Right hindlimb (tissue), 1 donor: ENCODE measurements at regions not wholly inside any gene's neighbourhood (a gene's known extent, or its start where the extent isn't known, plus 50 kb on each side); places are given as distances from the start of the nearest gene placed in this dataset.
A peak's percentile ranks its signal among the peaks of the same experiment; 100 is the strongest.
"Not testable (repeated sequence)": the region's sequence is repeated elsewhere in the genome, so short reads cannot be mapped to it uniquely, and the experiment has no call there.

ENCODE experiments used
- DNase-seq: peaks from one replicate; pipeline ENCODE4 v3.0.0-alpha.2; 2018

DNA sequence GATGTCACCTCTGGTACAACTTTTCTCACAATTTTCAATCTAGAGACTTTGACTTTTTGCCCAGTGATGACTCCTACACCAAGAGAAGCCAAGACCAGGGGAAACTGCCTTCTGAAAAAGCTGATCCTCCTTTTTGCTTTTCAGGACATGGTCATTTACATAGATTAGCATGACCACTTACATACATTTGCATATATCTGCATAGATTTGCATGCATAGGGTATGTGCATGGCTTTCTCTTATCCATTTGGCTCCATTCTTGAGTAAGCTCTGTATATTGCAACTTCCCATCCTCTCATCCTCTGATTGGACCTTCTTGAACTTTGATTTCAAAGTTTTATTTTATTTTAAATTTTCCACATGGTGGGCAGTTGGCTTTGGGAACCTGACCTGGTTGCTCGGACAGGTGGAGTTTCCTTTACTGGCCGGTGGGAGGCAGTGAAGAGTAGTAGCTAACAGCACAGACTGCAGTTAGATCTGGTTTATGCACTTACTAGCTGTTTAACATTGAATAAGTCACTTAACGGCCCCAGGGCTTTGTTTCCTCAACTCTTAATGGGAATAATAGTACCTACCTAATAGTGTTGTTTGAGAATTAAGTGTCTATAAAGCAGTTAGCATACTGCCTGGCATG is 92.9 kb downstream of the GPR139 start:
- DNase-seq = no peak

- no peak for DNase-seq
Observed at GRCh38 chr16:19979638-19980037, 94.1 kb downstream of the GPR139 start.

- DNase-seq = no peak
Observed at GRCh38 chr16:19974607-19975006, 90.0 kb upstream of the GPRC5B start.

DNA sequence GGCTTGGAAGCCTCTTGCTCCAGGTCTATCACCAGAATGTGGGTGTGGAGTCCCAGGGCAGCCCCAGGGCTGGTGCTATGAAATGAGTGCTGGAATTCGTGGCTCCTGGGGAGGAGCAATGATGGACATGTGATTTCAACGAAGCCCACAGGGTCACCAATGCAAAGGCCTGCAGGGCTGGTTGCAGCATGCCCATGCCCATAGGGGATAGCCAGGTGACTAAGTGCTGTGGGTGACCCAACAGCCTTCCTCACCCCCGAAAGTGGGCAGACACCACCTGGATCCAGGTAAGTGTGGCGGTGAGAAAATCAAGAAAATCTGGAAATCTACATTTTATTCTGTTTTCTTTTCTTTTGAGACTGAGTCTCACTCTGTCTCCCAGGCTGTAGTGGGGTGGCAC is 87.5 kb upstream of the GPRC5B start:
- no peak for DNase-seq

DNA sequence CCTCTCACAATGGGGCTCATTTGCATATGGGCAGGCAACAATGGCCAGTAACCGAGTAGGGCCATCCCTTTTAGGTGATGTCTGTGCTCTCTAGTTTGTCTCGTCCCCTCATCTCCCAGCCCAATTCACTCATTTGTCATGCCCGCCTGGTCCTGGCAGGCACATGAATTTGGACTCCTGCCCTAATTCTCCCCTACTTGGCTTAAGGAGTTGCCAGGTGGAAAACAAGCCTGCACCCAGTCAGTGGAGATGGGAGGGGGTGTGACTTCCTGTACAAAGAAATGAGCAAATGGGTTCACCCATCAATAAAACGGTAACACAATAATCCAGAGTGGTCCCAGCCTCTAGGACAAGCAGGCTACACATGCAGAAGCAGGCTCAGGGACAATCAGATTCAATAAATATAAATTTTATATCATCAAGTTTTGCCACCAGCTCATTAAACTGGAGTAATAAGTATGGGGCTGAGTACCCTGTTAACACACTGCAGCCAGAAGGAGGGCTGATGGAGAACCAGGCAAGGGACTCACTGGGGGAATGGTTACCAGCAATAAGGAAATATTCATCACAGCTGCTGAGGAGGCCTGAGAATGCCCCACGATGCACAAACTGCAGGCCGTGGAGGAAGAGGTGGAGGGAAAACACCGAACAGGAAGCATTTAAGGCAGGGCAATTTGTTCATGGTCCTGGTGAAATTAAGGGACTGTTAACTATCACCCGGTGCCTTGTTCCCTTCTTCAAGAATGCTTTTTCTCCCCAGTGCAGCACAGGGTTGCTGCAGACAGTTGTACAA is 84.4 kb upstream of the GPRC5B start:
- no peak for DNase-seq

- no peak for DNase-seq
Observed at GRCh38 chr16:19967963-19968362, 83.3 kb upstream of the GPRC5B start.

GRCh38 chr16:19967561-19967960 is 82.9 kb upstream of the GPRC5B start:
- DNase-seq = no peak

DNA sequence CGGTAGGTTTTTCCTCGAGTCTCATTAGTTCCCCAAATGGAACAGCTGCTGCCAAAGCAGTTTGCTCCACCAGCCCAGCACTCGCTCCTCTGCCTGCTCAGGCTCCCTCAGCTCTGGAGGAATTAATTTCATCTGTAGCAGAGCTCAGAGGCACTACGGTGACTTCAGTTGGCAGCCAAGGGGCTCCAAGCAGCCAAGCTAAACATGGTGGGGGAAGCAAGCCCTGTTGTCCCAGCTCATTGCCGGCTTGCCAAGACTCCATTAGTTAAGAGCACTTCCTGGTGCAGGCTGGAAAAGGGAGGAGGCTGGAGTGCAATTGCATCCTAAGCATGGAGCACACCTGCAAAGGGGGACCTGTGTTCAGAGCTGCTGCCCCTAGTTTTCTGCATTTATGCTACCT is 78.7 kb upstream of the GPRC5B start:
- peak; percentile 89 for DNase-seq

DNA sequence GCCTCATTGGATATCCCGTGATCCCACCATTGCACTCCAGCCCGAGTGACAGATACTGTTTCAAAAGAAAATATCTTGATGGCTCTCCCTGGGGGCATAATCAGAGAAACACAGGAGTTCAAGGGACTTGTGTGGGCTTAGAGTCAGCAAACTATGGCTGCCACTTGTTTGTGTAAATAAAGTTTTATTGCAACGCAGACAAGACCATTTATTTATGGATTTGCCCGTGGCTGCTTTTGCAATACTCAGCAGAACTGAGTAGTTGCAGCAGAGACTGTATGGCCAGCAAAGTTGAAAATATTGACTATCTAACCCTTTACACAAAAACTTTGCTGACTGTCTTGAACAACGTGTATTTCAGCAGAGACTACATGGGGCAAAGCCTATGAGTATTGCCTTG is 75.5 kb upstream of the GPRC5B start:
- no peak for DNase-seq

GRCh38 chr16:19959736-19960135 is 75.1 kb upstream of the GPRC5B start:
- no peak for DNase-seq

DNA sequence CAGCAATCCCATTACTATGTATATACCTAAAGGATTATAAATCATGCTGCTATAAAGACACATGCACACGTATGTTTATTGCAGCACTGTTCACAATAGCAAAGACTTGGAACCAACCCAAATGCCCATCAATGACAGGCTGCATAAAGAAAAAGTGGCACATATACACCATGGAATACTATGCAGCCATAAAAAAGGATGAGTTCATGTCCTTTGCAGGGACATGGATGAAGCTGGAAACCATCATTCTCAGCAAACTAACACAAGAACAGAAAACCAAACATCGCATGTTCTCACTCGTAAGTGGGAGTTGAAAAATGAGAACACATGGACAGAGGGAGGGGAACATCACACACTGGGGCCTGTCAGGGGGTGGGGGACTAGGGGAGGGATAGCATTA is 71.2 kb upstream of the GPRC5B start:
- DNase-seq = not testable (repeated sequence)

GRCh38 chr16:19955084-19955483 is 70.4 kb upstream of the GPRC5B start:
- not testable (repeated sequence) for DNase-seq

- no peak for DNase-seq
Observed at GRCh38 chr16:19948186-19949104, 63.8 kb upstream of the GPRC5B start.

- DNase-seq = no peak
Observed at GRCh38 chr16:19945934-19946333, 61.3 kb upstream of the GPRC5B start.

- peak; percentile 49 for DNase-seq
Observed at GRCh38 chr16:19940195-19940594, 55.5 kb upstream of the GPRC5B start.

- peak; percentile 61 for DNase-seq
Observed at GRCh38 chr16:19939553-19939952, 54.9 kb upstream of the GPRC5B start.

- DNase-seq = no peak
Observed at GRCh38 chr16:19938536-19938935, 53.9 kb upstream of the GPRC5B start.

GRCh38 chr16:19936441-19936840 is 51.8 kb upstream of the GPRC5B start:
- DNase-seq = no peak

- peak; percentile 76 for DNase-seq
Observed at GRCh38 chr16:19935694-19936093, 51.0 kb upstream of the GPRC5B start.
